Omental fat pad (tissue), 3 donors: ENCODE measurements at regions not wholly inside any gene's neighbourhood (a gene's known extent, or its start where the extent isn't known, plus 50 kb on each side); places are given as distances from the start of the nearest gene placed in this dataset. TPM values are rescaled to one million over a fixed set of nuclear protein-coding genes. Genes with fewer than 3 reads are reported as not detected.

Experiments used
- ATAC-seq: fragments of 150-250 bp; one replicate; pipeline ENCODE4 v1.9.1; 2016; ENCODE audit warnings: mild to moderate bottlenecking, moderate library complexity; ENCODE audit not compliant: low FRiP score
- DNase-seq: peaks from one replicate; pipeline ENCODE4 v3.0.0-alpha.2; 2019; ENCODE audit warnings: low spot score
- CTCF ChIP-seq, 3 donors: fragments of 450-650 bp; IDR thresholded peaks; one replicate each; pipeline ENCODE4 v1.5.1; 2016 to 2017; ENCODE audit warnings: antibody characterized with exemption in 3 of 3, mild to moderate bottlenecking in 3 of 3, moderate library complexity in 2 of 3
- small RNA-seq: library from RNA; depleted of rRNA; stranded (forward); fragments of <200 nt; gene quantifications from one replicate; pipeline ENCODE3, GENCODE V24; 2016

- DNase-seq (no peak), ATAC-seq (no peak)
- TF ChIP-seq CTCF (IDR thresholded peaks at IDR 0.05) = no peak
These were observed 57.2 kb upstream of the GGTLC1 start for GRCh38 chr20:24045621-24046318.

GRCh38 chr20:24043294-24043693, 54.7 kb upstream of the GGTLC1 start:
- ATAC-seq = no peak
- no peak for DNase-seq
- no peak for TF ChIP-seq CTCF (IDR thresholded peaks at IDR 0.05)

GRCh38 chr20:24042646-24043045, 54.1 kb upstream of the GGTLC1 start:
- no peak for TF ChIP-seq CTCF (IDR thresholded peaks at IDR 0.05)
- DNase-seq (no peak), ATAC-seq (no peak)

- ATAC-seq (no peak), DNase-seq (no peak)
- no peak for TF ChIP-seq CTCF (IDR thresholded peaks at IDR 0.05)
These were observed 52.4 kb upstream of the GGTLC1 start for GRCh38 chr20:24040896-24041459.

GRCh38 chr20:24039196-24039595, 50.6 kb upstream of the GGTLC1 start:
- no peak for TF ChIP-seq CTCF (IDR thresholded peaks at IDR 0.05)
- ATAC-seq = no peak
- no peak for DNase-seq

Small RNA genes lying in the stretch of these regions (small RNA-seq; reads per million reads assigned to genes)
- not detected for gene RNU1-23P
